CD4-positive, alpha-beta T cell (primary cell): ENCODE measurements at regions not wholly inside any gene's neighbourhood (a gene's known extent, or its start where the extent isn't known, plus 50 kb on each side); places are given as distances from the start of the nearest gene placed in this dataset.

Experiments used
- ATAC-seq: fragments of 200-7000 bp; cut with Tn5 transposase; one replicate; pipeline ENCODE4 v1.10.0; 2022; ENCODE audit warnings: mild to moderate bottlenecking; ENCODE audit not compliant: poor library complexity
- CTCF ChIA-PET: fragments of 350-600 bp; sonication (Branson Sonifier 250); formaldehyde crosslinking; loops from one replicate; lab custom pipeline; 2021; ENCODE audit warnings: antibody characterized with exemption, inconsistent platforms; lab: Charles Lee
- POLR2A ChIA-PET: fragments of 350-600 bp; sonication (Branson Sonifier 250); formaldehyde crosslinking; loops from one replicate; lab custom pipeline; 2021; ENCODE audit warnings: antibody characterized with exemption, inconsistent platforms; lab: Charles Lee
- DNase-seq, 14 experiments: peaks; one replicate each; pipeline ENCODE4 v3.0.0-alpha.2; 2013 to 2020; ENCODE audit warnings: mixed read lengths in 2 of 14
- H3K27ac ChIP-seq, 2 donors: one replicate each; pipeline versions ENCODE4 v1.5.1 to v1.7.0; 2013; ENCODE audit warnings: low read length in 2 of 2, low read depth in 1 of 2, mild to moderate bottlenecking in 1 of 2
- H3K27me3 ChIP-seq, 2 experiments: 1 replicate in 1 of 2; 2 replicates in 1 of 2; pipeline versions ENCODE4 v1.6.1 to v1.7.0; 2013; ENCODE audit warnings: low read length in 2 of 2, control low read depth in 1 of 2, mild to moderate bottlenecking in 1 of 2, moderate library complexity in 1 of 2; ENCODE audit not compliant: insufficient read depth in 2 of 2, control insufficient read depth in 1 of 2
- H3K36me3 ChIP-seq: one replicate; pipeline ENCODE4 v1.6.1; 2013; ENCODE audit warnings: low read length, control low read depth; ENCODE audit not compliant: insufficient read depth
- H3K4me1 ChIP-seq: one replicate; pipeline ENCODE4 v1.6.1; 2013; ENCODE audit warnings: low read length, control low read depth; ENCODE audit not compliant: insufficient read depth
- H3K4me3 ChIP-seq: one replicate; pipeline ENCODE4 v1.5.1; 2013; ENCODE audit warnings: mild to moderate bottlenecking, low read length, moderate library complexity
- H3K9me3 ChIP-seq, 2 experiments: 1 replicate in 1 of 2; 2 replicates in 1 of 2; pipeline versions ENCODE4 v1.6.1 to v1.7.0; 2013; ENCODE audit warnings: low read length in 2 of 2, mild to moderate bottlenecking in 2 of 2, control low read depth in 1 of 2, moderate library complexity in 1 of 2; ENCODE audit not compliant: control insufficient read depth in 1 of 2, insufficient read depth in 1 of 2
- H3K27ac Mint-ChIP-seq: one replicate; pipeline ENCODE4 v1.8.0; 2020; ENCODE audit warnings: mixed read lengths
- H3K27me3 Mint-ChIP-seq: one replicate; pipeline ENCODE4 v1.8.0; 2021; ENCODE audit warnings: mixed read lengths
- H3K36me3 Mint-ChIP-seq: one replicate; pipeline ENCODE4 v1.8.0; 2021; ENCODE audit warnings: low read depth, mixed read lengths
- H3K4me1 Mint-ChIP-seq: one replicate; pipeline ENCODE4 v1.8.0; 2021; ENCODE audit warnings: low read depth, mixed read lengths
- H3K4me3 Mint-ChIP-seq: one replicate; pipeline ENCODE4 v1.8.0; 2020; ENCODE audit warnings: mild to moderate bottlenecking, mixed read lengths
- H3K9me3 Mint-ChIP-seq: one replicate; pipeline ENCODE4 v1.8.0; 2020; ENCODE audit warnings: mixed read lengths
- CTCF ChIP-seq: fragments of 200-600 bp; IDR thresholded peaks from one replicate; pipeline ENCODE4 v1.8.0; 2022; ENCODE audit warnings: antibody characterized with exemption, mild to moderate bottlenecking
- intact Hi-C, 2 experiments: fragments of 100-400 bp; cut with DNase I in 1 of 2; cut with micrococcal nuclease in 1 of 2; formaldehyde crosslinking; loops; one replicate each; pipeline versions ENCODE4 v1.15.1 to v1.9.0; 2023 to 2025; cut with DNase I, micrococcal nuclease

GRCh38 chr7:24129597-24129996 lies 154.4 kb upstream of the NPY start:
- intact Hi-C loops, result no loop called here
- no peak overlapping the region for H3K4me3 Mint-ChIP-seq

GRCh38 chr7:24130631-24131030 lies 153.4 kb upstream of the NPY start:
- Histone ChIP-seq H3K27me3 (no peaks in the 10 kb centered on the region), H3K27ac (no peak overlapping the region), H3K4me3 (no peak overlapping the region), H3K9me3 (no peaks in the 10 kb centered on the region), H3K4me1 (no peaks in the 10 kb centered on the region), H3K36me3 (no peaks in the 10 kb centered on the region)
- ATAC-seq, result no peak
- Mint-ChIP-seq H3K4me1 (no peaks in the 10 kb centered on the region), H3K9me3 (no peaks in the 10 kb centered on the region), H3K4me3 (no peak overlapping the region), H3K36me3 (no peaks in the 10 kb centered on the region), H3K27me3 (peaks cover 15% of the 10 kb centered on the region), H3K27ac (no peak overlapping the region)
- DNase-seq, result no peak
- intact Hi-C loops, result no loop called here
- CTCF ChIA-PET, result no interaction called here
- POLR2A ChIA-PET, result no interaction called here
- TF ChIP-seq CTCF, result no peak

More at GRCh38 chr7:24129597-24129996, 154.4 kb upstream of the NPY start:
- Histone ChIP-seq H3K4me1 (no peaks in the 10 kb centered on the region), H3K27me3 (no peaks in the 10 kb centered on the region), H3K9me3 (no peaks in the 10 kb centered on the region), H3K27ac (no peak overlapping the region), H3K4me3 (no peak overlapping the region), H3K36me3 (no peaks in the 10 kb centered on the region)
- POLR2A ChIA-PET, result no interaction called here
- CTCF ChIA-PET, result no interaction called here
- ATAC-seq (no peak), DNase-seq (no peak)
- no peaks in the 10 kb centered on the region for H3K36me3 Mint-ChIP-seq
- no peaks in the 10 kb centered on the region for H3K4me1 Mint-ChIP-seq
- H3K27ac Mint-ChIP-seq, result no peak overlapping the region
- no peaks in the 10 kb centered on the region for H3K9me3 Mint-ChIP-seq
- TF ChIP-seq CTCF, result no peak
- peaks cover 15% of the 10 kb centered on the region for H3K27me3 Mint-ChIP-seq

- Mint-ChIP-seq H3K27me3 (peaks cover 31% of the 10 kb centered on the region), H3K36me3 (no peaks in the 10 kb centered on the region), H3K27ac (no peak overlapping the region), H3K4me3 (no peak overlapping the region), H3K9me3 (no peaks in the 10 kb centered on the region), H3K4me1 (no peaks in the 10 kb centered on the region)
- H3K27ac ChIP-seq, result no peak overlapping the region
- ATAC-seq (no peak), DNase-seq (no peak)
- ChIA-PET POLR2A (no interaction called here), CTCF (no interaction called here)
- H3K4me1 ChIP-seq, result no peaks in the 10 kb centered on the region
- no peak for TF ChIP-seq CTCF
- no peaks in the 10 kb centered on the region for H3K27me3 ChIP-seq
- H3K36me3 ChIP-seq, result no peaks in the 10 kb centered on the region
- H3K9me3 ChIP-seq, result no peaks in the 10 kb centered on the region
- intact Hi-C loops, result no loop called here
- no peak overlapping the region for H3K4me3 ChIP-seq
Observed at GRCh38 chr7:24133691-24134090, 150.3 kb upstream of the NPY start.
